LHCN-M2 (cell line): ENCODE measurements at regions not wholly inside any gene's neighbourhood (a gene's known extent, or its start where the extent isn't known, plus 50 kb on each side); places are given as distances from the start of the nearest gene placed in this dataset.

Source experiments
- DNase-seq: peaks from one replicate; pipeline ENCODE4 v3.0.0-alpha.2; 2012; ENCODE audit warnings: low read depth

GRCh38 chr6:43984442-43985321, 142.6 kb downstream of the MRPL14 start:
- no peak for DNase-seq

GRCh38 chr6:43983632-43984031, 143.6 kb downstream of the MRPL14 start:
- DNase-seq = no peak

GRCh38 chr6:43983191-43983590, 144.1 kb downstream of the MRPL14 start:
- DNase-seq = no peak

GRCh38 chr6:43982084-43982625, 145.1 kb downstream of the MRPL14 start:
- no peak for DNase-seq

- no peak for DNase-seq
Observed at GRCh38 chr6:43981363-43981990, 145.8 kb downstream of the MRPL14 start.

GRCh38 chr6:43980004-43980795, 147.1 kb downstream of the MRPL14 start:
- DNase-seq = no peak

GRCh38 chr6:43979525-43979924, 147.7 kb downstream of the MRPL14 start:
- no peak for DNase-seq

- DNase-seq = no peak
Observed at GRCh38 chr6:43978473-43979346, 148.5 kb downstream of the MRPL14 start.

GRCh38 chr6:43977404-43978111, 149.7 kb downstream of the MRPL14 start:
- no peak for DNase-seq

- DNase-seq = no peak
Observed at GRCh38 chr6:43976706-43977403, 150.4 kb downstream of the MRPL14 start.

GRCh38 chr6:43974643-43975230, 152.5 kb downstream of the MRPL14 start:
- DNase-seq = no peak

GRCh38 chr6:43973357-43973756, 153.9 kb downstream of the MRPL14 start:
- DNase-seq = no peak

- peak; percentile 71 for DNase-seq
Observed at GRCh38 chr6:43972913-43973300, 154.3 kb downstream of the MRPL14 start.

- no peak for DNase-seq
Observed at GRCh38 chr6:43972179-43972912, 154.9 kb downstream of the MRPL14 start.

GRCh38 chr6:43971776-43972126, 155.5 kb downstream of the MRPL14 start:
- DNase-seq = no peak

GRCh38 chr6:43970913-43971775, 156.1 kb downstream of the MRPL14 start:
- DNase-seq = no peak

- DNase-seq = no peak
Observed at GRCh38 chr6:43970068-43970912, 157.0 kb downstream of the MRPL14 start.
